IMR-90 (cell line): ENCODE measurements at regions not wholly inside any gene's neighbourhood (a gene's known extent, or its start where the extent isn't known, plus 50 kb on each side); places are given as distances from the start of the nearest gene placed in this dataset.

Experiments used
- ATAC-seq: fragments of 200-7000 bp; cut with Tn5 transposase; 2 replicates; pipeline ENCODE4 v1.9.1; 2020; ENCODE audit warnings: low read depth, mild to moderate bottlenecking, moderate library complexity
- BruUV-seq: library from RNA; stranded (reverse); fragments of 400-500 nt; replicated peaks from 2 replicates; lab custom pipeline; 2021; lab: Mats Ljungman, UMichigan
- CTCF ChIA-PET: fragments of 300-600 bp; formaldehyde crosslinking; extraction: SDS; loops from one replicate; lab custom pipeline; 2021; ENCODE audit warnings: antibody characterized with exemption; lab: Yijun Ruan, JAX
- POLR2A ChIA-PET: fragments of 300-600 bp; sonication (Branson Sonifier 250); formaldehyde crosslinking; loops from one replicate; lab custom pipeline; 2022; ENCODE audit warnings: antibody characterized with exemption; ENCODE audit not compliant: unreplicated experiment; lab: Charles Lee
- DNase-seq: peaks from one replicate; pipeline ENCODE4 v3.0.0; 2013
- H2AFZ ChIP-seq: replicated peaks from 2 replicates; pipeline ENCODE3; 2013; ENCODE audit warnings: low read length, mild to moderate bottlenecking; ENCODE audit not compliant: poor library complexity
- H2AK5ac ChIP-seq: 2 replicates; pipeline ENCODE4 v1.6.1; 2013; ENCODE audit warnings: low read depth, low read length, inconsistent platforms
- H2AK9ac ChIP-seq: replicated peaks from 2 replicates; pipeline ENCODE3; 2013; ENCODE audit warnings: mild to moderate bottlenecking, low read depth, low read length, moderate library complexity; ENCODE audit not compliant: poor library complexity
- H2BK120ac ChIP-seq: 2 replicates; pipeline ENCODE4 v1.6.1; 2013; ENCODE audit warnings: low read depth, low read length, inconsistent platforms
- H2BK15ac ChIP-seq: 3 replicates; pipeline ENCODE4 v1.6.1; 2013; ENCODE audit warnings: low read depth, low read length, inconsistent platforms
- H2BK20ac ChIP-seq: 2 replicates; pipeline ENCODE4 v1.6.1; 2013; ENCODE audit warnings: low read depth, mild to moderate bottlenecking, inconsistent platforms, low read length, moderate library complexity
- H2BK5ac ChIP-seq: 2 replicates; pipeline ENCODE4 v1.6.1; 2013; ENCODE audit warnings: mild to moderate bottlenecking, low read depth, low read length, inconsistent platforms; ENCODE audit not compliant: poor library complexity, severe bottlenecking
- H3K14ac ChIP-seq: replicated peaks from 2 replicates; pipeline ENCODE4 v1.6.1; 2013; ENCODE audit warnings: low read depth, low read length, inconsistent platforms
- H3K18ac ChIP-seq: 2 replicates; pipeline ENCODE4 v1.6.1; 2013; ENCODE audit warnings: low read depth, low read length, control low read depth
- H3K23ac ChIP-seq: 2 replicates; pipeline ENCODE4 v1.6.1; 2013; ENCODE audit warnings: low read depth, low read length, inconsistent platforms
- H3K27ac ChIP-seq: 2 replicates; pipeline ENCODE4 v1.5.1; 2013; ENCODE audit warnings: mild to moderate bottlenecking, control low read depth, low read length; ENCODE audit not compliant: insufficient read depth
- H3K27me3 ChIP-seq: 2 replicates; pipeline ENCODE4 v1.6.1; 2013; ENCODE audit warnings: low read length; ENCODE audit not compliant: control insufficient read depth, insufficient read depth
- H3K36me3 ChIP-seq: 2 replicates; pipeline ENCODE4 v1.6.1; 2013; ENCODE audit warnings: low read length, mixed read lengths; ENCODE audit not compliant: control insufficient read depth, insufficient read depth
- H3K4ac ChIP-seq: 2 replicates; pipeline ENCODE4 v1.6.1; 2013; ENCODE audit warnings: low read depth, low read length, inconsistent platforms
- H3K4me1 ChIP-seq: 2 replicates; pipeline ENCODE4 v1.6.1; 2013; ENCODE audit warnings: low read length, mixed read lengths; ENCODE audit not compliant: control insufficient read depth, insufficient read depth
- H3K4me2 ChIP-seq: 2 replicates; pipeline ENCODE4 v1.6.1; 2013; ENCODE audit warnings: low read depth, mild to moderate bottlenecking, control low read depth, low read length, moderate library complexity
- H3K4me3 ChIP-seq: 2 replicates; pipeline ENCODE4 v1.5.1; 2013; ENCODE audit warnings: low read depth, mild to moderate bottlenecking, control low read depth, low read length, moderate library complexity; ENCODE audit not compliant: insufficient read depth
- H3K56ac ChIP-seq: 2 replicates; pipeline ENCODE4 v1.6.1; 2013; ENCODE audit warnings: low read length, inconsistent platforms; ENCODE audit not compliant: insufficient read depth; ENCODE audit errors: extremely low read depth
- H3K79me1 ChIP-seq, 2 experiments: 2 replicates each; pipeline ENCODE4 v1.6.1; 2013; ENCODE audit warnings: low read length in 2 of 2, inconsistent platforms in 1 of 2, low read depth in 1 of 2
- H3K9ac ChIP-seq: 2 replicates; pipeline ENCODE4 v1.6.1; 2013; ENCODE audit warnings: low read depth, low read length, control low read depth
- H3K9me1 ChIP-seq: 2 replicates; pipeline ENCODE4 v1.6.1; 2013; ENCODE audit warnings: low read length, inconsistent platforms; ENCODE audit not compliant: insufficient read depth
- H3K9me3 ChIP-seq: 2 replicates; pipeline ENCODE4 v1.6.1; 2013; ENCODE audit warnings: low read length; ENCODE audit not compliant: control insufficient read depth, insufficient read depth
- H4K20me1 ChIP-seq: 2 replicates; pipeline ENCODE4 v1.6.1; 2013; ENCODE audit warnings: low read length, inconsistent platforms; ENCODE audit not compliant: insufficient read depth
- H4K5ac ChIP-seq: 2 replicates; pipeline ENCODE4 v1.6.1; 2013; ENCODE audit warnings: mild to moderate bottlenecking, low read depth, low read length, control low read depth
- H4K8ac ChIP-seq, 2 experiments: 2 replicates each; pipeline ENCODE4 v1.6.1; 2013; ENCODE audit warnings: low read depth in 2 of 2, low read length in 2 of 2, control low read depth in 1 of 2, inconsistent platforms in 1 of 2
- H4K91ac ChIP-seq: 2 replicates; pipeline ENCODE4 v1.6.1; 2013; ENCODE audit warnings: low read depth, low read length, inconsistent platforms; ENCODE audit not compliant: insufficient read depth
- BHLHE40 ChIP-seq: fragments of 150-350 bp; IDR thresholded peaks from 2 replicates; pipeline ENCODE4 v1.6.1; 2016; ENCODE audit warnings: mild to moderate bottlenecking, low read depth, low read length
- CEBPB ChIP-seq: IDR thresholded peaks from 2 replicates; pipeline ENCODE4 v1.6.1; 2012; ENCODE audit warnings: low read depth, low read length, improper control_type of control experiment
- CHD1 ChIP-seq: IDR thresholded peaks from 2 replicates; pipeline ENCODE4 v1.6.1; 2012; ENCODE audit warnings: low read depth, low read length, improper control_type of control experiment
- CTCF ChIP-seq: conservative IDR thresholded peaks from 2 replicates; pipeline ENCODE4 v1.5.1; 2012; ENCODE audit warnings: mild to moderate bottlenecking, low read depth, low read length, improper control_type of control experiment
- ELK1 ChIP-seq: fragments of 150-350 bp; IDR thresholded peaks from 2 replicates; pipeline ENCODE4 v1.6.1; 2016; ENCODE audit warnings: low read depth, mild to moderate bottlenecking, low read length, moderate library complexity, borderline replicate concordance
- FOS ChIP-seq: fragments of 150-350 bp; IDR thresholded peaks from 2 replicates; pipeline ENCODE4 v1.6.1; 2016; ENCODE audit warnings: low read depth, low read length
- MAFK ChIP-seq: IDR thresholded peaks from 2 replicates; pipeline ENCODE4 v1.6.1; 2012; ENCODE audit warnings: low read depth, low read length, improper control_type of control experiment
- MXI1 ChIP-seq: IDR thresholded peaks from 2 replicates; pipeline ENCODE4 v1.6.1; 2012; ENCODE audit warnings: low read depth, mild to moderate bottlenecking, low read length, moderate library complexity, borderline replicate concordance
- NFE2L2 ChIP-seq: fragments of 150-350 bp; IDR thresholded peaks from 2 replicates; pipeline ENCODE4 v1.6.1; 2016; ENCODE audit warnings: low read depth, mild to moderate bottlenecking, low read length
- POLR2A ChIP-seq: IDR thresholded peaks from 2 replicates; pipeline ENCODE4 v1.6.1; 2012; ENCODE audit warnings: mild to moderate bottlenecking, low read depth, low read length
- RAD21 ChIP-seq: IDR thresholded peaks from 2 replicates; pipeline ENCODE4 v1.6.1; 2012; ENCODE audit warnings: low read length, improper control_type of control experiment
- RCOR1 ChIP-seq: IDR thresholded peaks from 2 replicates; pipeline ENCODE4 v1.6.1; 2012; ENCODE audit warnings: mild to moderate bottlenecking, low read length, improper control_type of control experiment; ENCODE audit not compliant: insufficient replicate concordance
- RFX5 ChIP-seq: IDR thresholded peaks from 2 replicates; pipeline ENCODE4 v1.8.0; 2012; ENCODE audit warnings: low read depth, mild to moderate bottlenecking, low read length, moderate library complexity
- SMC3 ChIP-seq: fragments of 150-350 bp; IDR thresholded peaks from 2 replicates; pipeline ENCODE4 v1.6.1; 2016; ENCODE audit warnings: low read depth, mild to moderate bottlenecking, antibody characterized with exemption, low read length, moderate library complexity
- USF2 ChIP-seq: fragments of 150-350 bp; IDR thresholded peaks from 2 replicates; pipeline ENCODE4 v1.6.1; 2017; ENCODE audit warnings: mild to moderate bottlenecking, antibody characterized with exemption, low read length, low read depth
- WGBS, 2 experiments: methylation state at CpG; one replicate each; pipeline versions ENCODE4 v1.1.5 to v1.1.7; 2013; ENCODE audit warnings: missing lambda C conversion rate in 2 of 2; ENCODE audit not compliant: insufficient read length in 1 of 2; ENCODE audit errors: extremely low coverage in 2 of 2; 5-methylcytosine and 5-hydroxymethylcytosine counted together
- dilution Hi-C: fragments of 300-500 bp; cut with HindIII; formaldehyde crosslinking; loops from one replicate; pipeline ENCODE4 v1.14.3; 2018; ENCODE audit warnings: low sequenced_read_pairs; ENCODE audit not compliant: unreplicated experiment
- in situ Hi-C: fragments of 300-500 bp; cut with MboI; formaldehyde crosslinking; loops from 3 replicates; pipeline ENCODE4 v1.14.3; 2019; ENCODE audit warnings: low sequenced_read_pairs, inconsistent platforms, mixed read lengths
- intact Hi-C: fragments of 100-400 bp; cut with micrococcal nuclease; formaldehyde crosslinking; loops from 2 replicates; pipeline ENCODE4 v1.10.0; 2022

- peaks cover 3% of the 10 kb centered on the region; the same call in 1 of the 2 replicates for H3K27me3 ChIP-seq
- H3K18ac ChIP-seq: no peak overlapping the region
- no peaks in the 10 kb centered on the region for H3K4me1 ChIP-seq
- H3K23ac ChIP-seq: no peak overlapping the region
- H3K14ac ChIP-seq: no peak overlapping the region
- no peak overlapping the region for H4K8ac ChIP-seq
- H3K27ac ChIP-seq: no peak overlapping the region
- H2BK15ac ChIP-seq: no peak overlapping the region
- intact Hi-C loops: no loop called here
- ChIA-PET POLR2A (no interaction called here), CTCF (no interaction called here)
- TF ChIP-seq MXI1 (no peak), NFE2L2 (no peak), MAFK (no peak), CEBPB (no peak), RAD21 (no peak), USF2 (no peak), CTCF (no peak), RFX5 (no peak), FOS (no peak), SMC3 (no peak), POLR2A (no peak), ELK1 (no peak), RCOR1 (no peak), BHLHE40 (no peak), CHD1 (no peak)
- H3K9me3 ChIP-seq: no peaks in the 10 kb centered on the region
- H3K9me1 ChIP-seq: 0 out of 2 replicates have a peak, but pooled peaks cover 3% of the 10 kb centered on the region
- dilution Hi-C loops: no loop called here
- no peak for DNase-seq
- H2BK120ac ChIP-seq: no peak overlapping the region
- H4K91ac ChIP-seq: no peak overlapping the region
- H3K9ac ChIP-seq: no peak overlapping the region
- no peak for ATAC-seq
- no peak overlapping the region for H2BK5ac ChIP-seq
- H3K36me3 ChIP-seq: no peaks in the 10 kb centered on the region
- H4K20me1 ChIP-seq: no peaks in the 10 kb centered on the region
- no CpG with 5 or more reads among the region's 2 CpGs for WGBS, 2 experiments
- no peak overlapping the region for H3K56ac ChIP-seq
- BruUV-seq: no TSS peak
- H2AK9ac ChIP-seq: no peak overlapping the region
- H4K5ac ChIP-seq: no peak overlapping the region
- no peak overlapping the region for H3K4ac ChIP-seq
- H2AK5ac ChIP-seq: no peak overlapping the region
- H2AFZ ChIP-seq: no peak overlapping the region
- H2BK20ac ChIP-seq: no peak overlapping the region
- no peak overlapping the region for H3K4me3 ChIP-seq
- in situ Hi-C loops: no loop called here
- H3K79me1 ChIP-seq: no peaks in the 10 kb centered on the region
- no peak overlapping the region for H3K4me2 ChIP-seq
Observed at GRCh38 chr3:124648551-124648950, 81.7 kb upstream of the UMPS start.
